OCI-LY7 (cell line): ENCODE measurements at regions not wholly inside any gene's neighbourhood (a gene's known extent, or its start where the extent isn't known, plus 50 kb on each side); places are given as distances from the start of the nearest gene placed in this dataset.

ENCODE experiments used
- BruUV-seq: library from RNA; stranded (reverse); fragments of 400-500 nt; replicated peaks from 2 replicates; lab custom pipeline; 2021; lab: Mats Ljungman, UMichigan
- CTCF ChIA-PET: fragments of 300-600 bp; sonication (Branson Sonifier 250); formaldehyde crosslinking; loops from one replicate; lab custom pipeline; 2022; ENCODE audit warnings: antibody characterized with exemption; ENCODE audit not compliant: unreplicated experiment; lab: Charles Lee
- POLR2A ChIA-PET: fragments of 300-600 bp; sonication (Branson Sonifier 250); formaldehyde crosslinking; loops from one replicate; lab custom pipeline; 2022; ENCODE audit warnings: antibody characterized with exemption; lab: Charles Lee
- DNase-seq: peaks from one replicate; pipeline ENCODE4 v3.0.0-alpha.2; 2015; ENCODE audit warnings: low spot score
- H2AFZ ChIP-seq: fragments of 200-600 bp; sonication (generic), shearing (Covaris generic); 2 replicates; pipeline ENCODE4 v1.6.1; 2014; ENCODE audit warnings: mild to moderate bottlenecking, antibody characterized with exemption, low read length, moderate library complexity
- H3K27ac ChIP-seq: fragments of 200-600 bp; sonication (generic); 2 replicates; pipeline ENCODE4 v1.5.1; 2014; ENCODE audit warnings: mixed run types, low read depth, mild to moderate bottlenecking, moderate library complexity, low read length, inconsistent platforms; ENCODE audit not compliant: poor library complexity, severe bottlenecking
- H3K36me3 ChIP-seq: fragments of 200-600 bp; sonication (generic); 2 replicates; pipeline ENCODE4 v1.6.1; 2014; ENCODE audit warnings: mild to moderate bottlenecking, antibody characterized with exemption, low read length, moderate library complexity, mixed read lengths; ENCODE audit not compliant: insufficient read depth
- H3K4me1 ChIP-seq: fragments of 200-600 bp; sonication (generic); 2 replicates; pipeline ENCODE4 v1.5.1; 2014; ENCODE audit warnings: mild to moderate bottlenecking, low read length; ENCODE audit not compliant: insufficient read depth, poor library complexity, severe bottlenecking
- H3K4me2 ChIP-seq: fragments of 200-600 bp; sonication (generic); 2 replicates; pipeline ENCODE4 v1.6.1; 2014; ENCODE audit warnings: mild to moderate bottlenecking, low read length
- H3K4me3 ChIP-seq: fragments of 200-600 bp; sonication (generic); 2 replicates; pipeline ENCODE4 v1.5.1; 2014; ENCODE audit warnings: mild to moderate bottlenecking, low read depth, low read length; ENCODE audit not compliant: poor library complexity, severe bottlenecking
- H3K79me2 ChIP-seq: fragments of 200-600 bp; sonication (generic); 2 replicates; pipeline ENCODE4 v1.6.1; 2016; ENCODE audit warnings: low read depth, mild to moderate bottlenecking, low read length, moderate library complexity, mixed read lengths; ENCODE audit not compliant: insufficient read depth
- H3K9me2 ChIP-seq: fragments of 200-600 bp; sonication (generic); 2 replicates; pipeline ENCODE4 v1.6.1; 2016; ENCODE audit warnings: mild to moderate bottlenecking, low read length, mixed read lengths; ENCODE audit not compliant: insufficient read depth
- H3K9me3 ChIP-seq: fragments of 200-600 bp; sonication (generic); 2 replicates; pipeline ENCODE4 v1.6.1; 2014; ENCODE audit warnings: mild to moderate bottlenecking, mixed run types, low read length, mixed read lengths
- H4K20me1 ChIP-seq: fragments of 200-600 bp; sonication (generic); 2 replicates; pipeline ENCODE4 v1.6.1; 2014; ENCODE audit warnings: mild to moderate bottlenecking, antibody characterized with exemption, low read length, moderate library complexity, mixed read lengths; ENCODE audit not compliant: insufficient read depth
- CTCF ChIP-seq: fragments of 200-600 bp; sonication (generic); conservative IDR thresholded peaks from 2 replicates; pipeline ENCODE4 v1.5.1; 2014; ENCODE audit warnings: mild to moderate bottlenecking, antibody characterized with exemption, low read length, moderate library complexity, mixed read lengths
- EZH2phosphoT487 ChIP-seq: fragments of 200-600 bp; sonication (generic); IDR thresholded peaks from 2 replicates; pipeline ENCODE4 v1.6.1; 2018; ENCODE audit warnings: low read depth, borderline replicate concordance, mild to moderate bottlenecking, mixed run types, antibody characterized with exemption, low read length, moderate library complexity, mixed read lengths
- intact Hi-C: fragments of 100-400 bp; cut with micrococcal nuclease; formaldehyde crosslinking; loops from one replicate; pipeline ENCODE4 v1.10.0; 2022; ENCODE audit not compliant: unreplicated experiment

- Histone ChIP-seq H3K36me3 (no peaks in the 10 kb centered on the region), H4K20me1 (no peaks in the 10 kb centered on the region), H3K4me2 (no peak overlapping the region), H3K9me2 (no peaks in the 10 kb centered on the region), H3K79me2 (no peaks in the 10 kb centered on the region), H3K4me3 (no peak overlapping the region), H3K9me3 (no peaks in the 10 kb centered on the region), H3K4me1 (no peaks in the 10 kb centered on the region), H3K27ac (no peak overlapping the region), H2AFZ (no peak overlapping the region)
- DNase-seq, result no peak
- ChIA-PET CTCF (no interaction called here), POLR2A (interaction anchor here (1.0 kb wide), 1 partner anchor 18 kb away, joined by 3 read pairs; no protein-coding TSS in a partner anchor)
- intact Hi-C loops, result no loop called here
- TF ChIP-seq CTCF (no peak), EZH2phosphoT487 (no peak)
- BruUV-seq, result no TSS peak
These were observed 163.6 kb upstream of the RBMS1 start for GRCh38 chr2:160657196-160657595.

GRCh38 chr2:160658851-160659250, 165.2 kb upstream of the RBMS1 start:
- Histone ChIP-seq H3K79me2 (no peaks in the 10 kb centered on the region), H3K9me2 (no peaks in the 10 kb centered on the region), H4K20me1 (no peaks in the 10 kb centered on the region), H3K27ac (no peak overlapping the region), H3K4me1 (no peaks in the 10 kb centered on the region), H3K4me3 (no peak overlapping the region), H3K4me2 (no peak overlapping the region), H3K36me3 (no peaks in the 10 kb centered on the region), H3K9me3 (no peaks in the 10 kb centered on the region), H2AFZ (no peak overlapping the region)
- CTCF ChIA-PET, result no interaction called here
- POLR2A ChIA-PET, result no interaction called here
- BruUV-seq, result no TSS peak
- intact Hi-C loops, result no loop called here
- DNase-seq, result no peak
- TF ChIP-seq EZH2phosphoT487 (no peak), CTCF (no peak)

- no TSS peak for BruUV-seq
- H3K9me3 ChIP-seq, result no peaks in the 10 kb centered on the region
- no peaks in the 10 kb centered on the region for H4K20me1 ChIP-seq
- H3K27ac ChIP-seq, result no peak overlapping the region
- no peak overlapping the region for H3K4me2 ChIP-seq
- no peaks in the 10 kb centered on the region for H3K36me3 ChIP-seq
- ChIA-PET CTCF (no interaction called here), POLR2A (interaction anchor here (0.5 kb wide), 1 partner anchor 255 kb away, joined by 4 read pairs; no protein-coding TSS in a partner anchor)
- H3K4me3 ChIP-seq, result no peak overlapping the region
- H3K9me2 ChIP-seq, result no peaks in the 10 kb centered on the region
- no peaks in the 10 kb centered on the region for H3K79me2 ChIP-seq
- no peaks in the 10 kb centered on the region for H3K4me1 ChIP-seq
- no peak for TF ChIP-seq EZH2phosphoT487
- no peak for TF ChIP-seq CTCF
- intact Hi-C loops, result no loop called here
- DNase-seq, result no peak
- no peak overlapping the region for H2AFZ ChIP-seq
These were observed 167.1 kb upstream of the RBMS1 start for GRCh38 chr2:160660741-160661140.
